ENCODE measurements at regions not wholly inside any gene's neighbourhood (a gene's known extent, or its start where the extent isn't known, plus 50 kb on each side); places are given as distances from the start of the nearest gene placed in this dataset.

DNA sequence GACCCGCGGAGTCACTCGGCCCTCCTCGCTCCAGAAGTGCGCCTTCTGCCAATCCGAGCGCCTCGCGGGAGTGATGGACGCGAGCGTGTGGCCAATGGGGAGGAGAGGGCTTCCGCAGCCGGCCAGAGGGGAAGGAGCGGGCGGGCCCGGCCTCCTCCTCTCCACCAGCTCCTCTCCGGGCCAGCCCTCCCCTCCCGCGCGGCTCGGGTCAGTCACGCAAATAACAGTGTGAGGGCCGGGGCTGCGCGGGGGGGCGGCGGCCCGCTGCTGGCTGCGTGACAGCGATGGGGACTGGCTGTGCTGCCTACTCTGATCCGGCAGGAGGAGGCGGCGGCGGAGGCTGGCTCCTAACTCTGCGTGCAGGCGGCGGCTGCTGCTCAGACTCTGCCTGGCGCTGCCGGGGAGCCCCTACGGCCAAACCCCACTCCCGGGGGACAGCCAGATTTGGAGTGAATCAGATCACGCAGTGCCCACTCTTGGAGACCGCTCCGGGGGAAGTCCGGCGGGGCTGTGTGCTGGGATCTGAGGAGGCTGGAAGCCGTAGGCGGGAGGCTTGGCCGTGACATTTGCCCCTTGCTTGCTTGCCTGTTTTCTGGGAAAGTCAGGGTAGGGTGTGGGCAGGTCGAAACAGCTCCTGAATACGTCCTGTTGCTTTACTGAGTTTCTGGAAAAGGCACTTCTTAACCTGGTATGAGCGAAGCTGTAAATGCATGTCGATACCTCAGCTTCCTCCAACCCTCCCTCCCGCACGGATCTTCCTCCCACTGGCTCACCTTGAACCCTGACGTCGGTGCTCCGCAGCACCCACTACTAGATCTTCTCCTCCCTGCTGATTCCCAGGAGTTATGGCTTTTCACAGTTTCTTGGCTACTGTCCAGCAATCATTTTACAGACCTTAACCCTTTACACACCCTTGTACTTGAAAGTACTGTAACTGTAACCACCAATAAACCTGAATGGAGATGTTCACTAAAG, 97.9 kb upstream of the SERTAD2 start (continued):
- TF ChIP-seq, protein P1, sequence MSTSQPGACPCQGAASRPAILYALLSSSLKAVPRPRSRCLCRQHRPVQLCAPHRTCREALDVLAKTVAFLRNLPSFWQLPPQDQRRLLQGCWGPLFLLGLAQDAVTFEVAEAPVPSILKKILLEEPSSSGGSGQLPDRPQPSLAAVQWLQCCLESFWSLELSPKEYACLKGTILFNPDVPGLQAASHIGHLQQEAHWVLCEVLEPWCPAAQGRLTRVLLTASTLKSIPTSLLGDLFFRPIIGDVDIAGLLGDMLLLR (CRISPR knock-in tag; IDR thresholded peaks at IDR 0.05): no peak
- TF ChIP-seq, protein P2, sequence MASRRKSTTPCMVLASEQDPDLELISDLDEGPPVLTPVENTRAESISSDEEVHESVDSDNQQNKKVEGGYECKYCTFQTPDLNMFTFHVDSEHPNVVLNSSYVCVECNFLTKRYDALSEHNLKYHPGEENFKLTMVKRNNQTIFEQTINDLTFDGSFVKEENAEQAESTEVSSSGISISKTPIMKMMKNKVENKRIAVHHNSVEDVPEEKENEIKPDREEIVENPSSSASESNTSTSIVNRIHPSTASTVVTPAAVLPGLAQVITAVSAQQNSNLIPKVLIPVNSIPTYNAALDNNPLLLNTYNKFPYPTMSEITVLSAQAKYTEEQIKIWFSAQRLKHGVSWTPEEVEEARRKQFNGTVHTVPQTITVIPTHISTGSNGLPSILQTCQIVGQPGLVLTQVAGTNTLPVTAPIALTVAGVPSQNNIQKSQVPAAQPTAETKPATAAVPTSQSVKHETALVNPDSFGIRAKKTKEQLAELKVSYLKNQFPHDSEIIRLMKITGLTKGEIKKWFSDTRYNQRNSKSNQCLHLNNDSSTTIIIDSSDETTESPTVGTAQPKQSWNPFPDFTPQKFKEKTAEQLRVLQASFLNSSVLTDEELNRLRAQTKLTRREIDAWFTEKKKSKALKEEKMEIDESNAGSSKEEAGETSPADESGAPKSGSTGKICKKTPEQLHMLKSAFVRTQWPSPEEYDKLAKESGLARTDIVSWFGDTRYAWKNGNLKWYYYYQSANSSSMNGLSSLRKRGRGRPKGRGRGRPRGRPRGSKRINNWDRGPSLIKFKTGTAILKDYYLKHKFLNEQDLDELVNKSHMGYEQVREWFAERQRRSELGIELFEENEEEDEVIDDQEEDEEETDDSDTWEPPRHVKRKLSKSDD (CRISPR knock-in tag; IDR thresholded peaks at IDR 0.05; ENCODE audit: low read depth): 0 out of 2 replicates have a peak, but pooled peaks have one; percentile 33
- TF ChIP-seq IKZF4 (CRISPR knock-in tag; IDR thresholded peaks at IDR 0.05; ENCODE audit: borderline replicate concordance, low read depth, not compliant biosample characterization): no peak
- peak; percentile 55; the same call in 1 of the 2 replicates for TF ChIP-seq HMG20A (CRISPR knock-in tag; IDR thresholded peaks at IDR 0.05; ENCODE audit: borderline replicate concordance)
- peak; percentile 92 for TF ChIP-seq ZNF782 (CRISPR knock-in tag; IDR thresholded peaks at IDR 0.05; ENCODE audit: borderline replicate concordance)
- TF ChIP-seq KAT7 (CRISPR knock-in tag; IDR thresholded peaks at IDR 0.05; ENCODE audit: borderline replicate concordance): peak; percentile 23; the same call in 1 of the 2 replicates
- TF ChIP-seq, protein P3, sequence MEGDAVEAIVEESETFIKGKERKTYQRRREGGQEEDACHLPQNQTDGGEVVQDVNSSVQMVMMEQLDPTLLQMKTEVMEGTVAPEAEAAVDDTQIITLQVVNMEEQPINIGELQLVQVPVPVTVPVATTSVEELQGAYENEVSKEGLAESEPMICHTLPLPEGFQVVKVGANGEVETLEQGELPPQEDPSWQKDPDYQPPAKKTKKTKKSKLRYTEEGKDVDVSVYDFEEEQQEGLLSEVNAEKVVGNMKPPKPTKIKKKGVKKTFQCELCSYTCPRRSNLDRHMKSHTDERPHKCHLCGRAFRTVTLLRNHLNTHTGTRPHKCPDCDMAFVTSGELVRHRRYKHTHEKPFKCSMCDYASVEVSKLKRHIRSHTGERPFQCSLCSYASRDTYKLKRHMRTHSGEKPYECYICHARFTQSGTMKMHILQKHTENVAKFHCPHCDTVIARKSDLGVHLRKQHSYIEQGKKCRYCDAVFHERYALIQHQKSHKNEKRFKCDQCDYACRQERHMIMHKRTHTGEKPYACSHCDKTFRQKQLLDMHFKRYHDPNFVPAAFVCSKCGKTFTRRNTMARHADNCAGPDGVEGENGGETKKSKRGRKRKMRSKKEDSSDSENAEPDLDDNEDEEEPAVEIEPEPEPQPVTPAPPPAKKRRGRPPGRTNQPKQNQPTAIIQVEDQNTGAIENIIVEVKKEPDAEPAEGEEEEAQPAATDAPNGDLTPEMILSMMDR (CRISPR knock-in tag; IDR thresholded peaks at IDR 0.05): peak; percentile 53
- TF ChIP-seq ZNF879 (CRISPR knock-in tag; IDR thresholded peaks at IDR 0.05): no peak
- TF ChIP-seq NFE2L2 (IDR thresholded peaks at IDR 0.05; ENCODE audit: low read length): no peak
- TF ChIP-seq, protein P4, sequence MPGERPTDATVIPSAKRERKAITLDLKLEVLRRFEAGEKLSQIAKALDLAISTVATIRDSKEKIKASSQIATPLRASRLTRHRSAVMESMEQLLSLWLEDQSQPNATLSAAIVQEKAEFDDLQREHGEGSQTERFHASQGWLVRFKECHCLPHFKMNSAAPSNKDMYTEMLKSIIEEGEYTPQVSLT (CRISPR knock-in tag; IDR thresholded peaks at IDR 0.05; ENCODE audit: borderline replicate concordance, low read depth): no peak
- no peak for TF ChIP-seq ZBTB42 (CRISPR knock-in tag; IDR thresholded peaks at IDR 0.05)
- no peak; a peak in 2 of 4 replicates for TF ChIP-seq EP300 (IDR thresholded peaks at IDR 0.05; ENCODE audit: low read depth in 2 of 2, low read length in 2 of 2)
- peak; percentile 8; the same call in 1 of the 2 replicates for TF ChIP-seq EP300 (CRISPR knock-in tag; IDR thresholded peaks at IDR 0.05; ENCODE audit: borderline replicate concordance)
- no peak for TF ChIP-seq NCOA1 (CRISPR knock-in tag; IDR thresholded peaks at IDR 0.05)
- no peak for TF ChIP-seq ZNF251 (CRISPR knock-in tag; IDR thresholded peaks at IDR 0.05)
- TF ChIP-seq SP5 (CRISPR knock-in tag; IDR thresholded peaks at IDR 0.05; ENCODE audit: borderline replicate concordance, low read depth): 0 out of 2 replicates have a peak, but pooled peaks have one; percentile 11
- no peak; the same call in 1 of the 2 replicates for TF ChIP-seq TBX2 (CRISPR knock-in tag; IDR thresholded peaks at IDR 0.05; ENCODE audit: borderline replicate concordance)
- TF ChIP-seq RCOR2 (CRISPR knock-in tag; IDR thresholded peaks at IDR 0.05): 0 out of 2 replicates have a peak, but pooled peaks have one; percentile 25
- TF ChIP-seq GTF2F1 (IDR thresholded peaks at IDR 0.05; ENCODE audit: low read length): 0 out of 2 replicates have a peak, but pooled peaks have one; percentile 23
- TF ChIP-seq ELF1 (CRISPR knock-in tag; IDR thresholded peaks at IDR 0.05): no peak
- no peak for TF ChIP-seq HNRNPL (IDR thresholded peaks at IDR 0.05; ENCODE audit: low read depth, low read length)
- TF ChIP-seq ZNF292 (CRISPR knock-in tag; IDR thresholded peaks at IDR 0.05; ENCODE audit: borderline replicate concordance, low read depth): peak; percentile 82; the same call in 1 of the 2 replicates

Data from HepG2 (cell line).